ENCODE measurements at regions not wholly inside any gene's neighbourhood (a gene's known extent, or its start where the extent isn't known, plus 50 kb on each side); places are given as distances from the start of the nearest gene placed in this dataset.
"Not testable (repeated sequence)": the region's sequence is repeated elsewhere in the genome, so short reads cannot be mapped to it uniquely, and the experiment has no call there.

DNA sequence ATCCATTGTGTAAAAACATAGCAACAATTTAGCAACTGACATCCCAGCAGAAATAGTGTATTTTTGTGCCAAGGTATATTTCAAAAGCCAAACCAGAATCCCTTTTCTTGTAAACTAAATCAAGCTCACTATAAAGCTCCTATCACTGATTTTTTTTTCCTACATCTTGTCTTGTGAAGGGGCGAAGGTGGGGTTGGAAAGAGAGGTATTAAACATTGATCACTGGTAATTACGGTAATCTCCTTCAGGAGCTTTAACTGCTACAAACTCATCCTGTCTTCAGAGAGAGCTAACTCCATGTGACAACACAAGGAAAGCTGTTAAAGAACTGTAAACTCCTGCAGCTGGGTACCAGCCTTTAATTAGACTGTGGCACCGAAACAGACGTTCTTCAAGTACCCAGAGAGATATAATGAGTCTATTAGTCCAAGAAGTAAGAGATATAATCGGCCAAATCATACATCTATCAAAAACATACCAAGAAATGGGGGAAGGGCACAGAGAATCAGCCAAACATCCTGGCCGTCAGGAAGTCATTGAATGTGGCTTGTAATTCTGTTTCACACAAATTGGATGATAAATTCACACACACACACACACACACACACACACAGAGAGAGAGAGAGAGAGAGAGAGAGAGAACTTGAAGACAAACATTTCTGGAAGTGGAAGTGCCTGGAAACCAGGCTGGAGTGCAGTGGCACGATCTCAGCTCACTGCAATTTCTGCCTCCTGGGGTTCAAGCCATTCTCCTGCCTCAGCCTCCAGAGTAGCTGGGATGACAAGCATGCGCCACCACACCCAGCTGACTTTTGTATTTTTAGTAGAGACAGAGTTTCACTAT is 111.9 kb upstream of the PPARGC1A start:
- no peak for DNase-seq (ENCODE audit: low read depth)

- no peak for DNase-seq (ENCODE audit: low read depth)
Measured at GRCh38 chr4:24000470-24000831, 110.6 kb upstream of the PPARGC1A start.

- no peak for DNase-seq (ENCODE audit: low read depth)
Measured at GRCh38 chr4:23999714-24000469, 110.0 kb upstream of the PPARGC1A start.

DNA sequence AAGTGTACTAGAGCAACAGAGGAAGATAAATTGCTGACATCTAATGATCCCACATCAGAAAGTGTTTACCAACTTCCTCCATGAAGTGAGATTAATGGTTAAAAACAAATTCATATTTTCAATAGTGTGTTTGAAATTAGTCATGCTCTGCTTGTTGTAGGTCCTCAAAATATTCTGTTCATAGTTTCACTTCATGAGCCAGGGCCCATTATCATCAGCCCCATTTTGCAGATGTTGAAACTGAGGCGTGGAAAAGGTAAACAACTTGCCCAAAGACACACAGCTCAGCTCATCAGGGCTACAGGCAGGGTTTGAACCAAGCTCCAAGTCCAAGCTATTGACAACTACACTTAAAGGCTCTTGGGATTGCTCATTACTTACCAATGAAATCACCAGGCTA is 103.5 kb upstream of the PPARGC1A start:
- no peak for DNase-seq (ENCODE audit: low read depth)

DNA sequence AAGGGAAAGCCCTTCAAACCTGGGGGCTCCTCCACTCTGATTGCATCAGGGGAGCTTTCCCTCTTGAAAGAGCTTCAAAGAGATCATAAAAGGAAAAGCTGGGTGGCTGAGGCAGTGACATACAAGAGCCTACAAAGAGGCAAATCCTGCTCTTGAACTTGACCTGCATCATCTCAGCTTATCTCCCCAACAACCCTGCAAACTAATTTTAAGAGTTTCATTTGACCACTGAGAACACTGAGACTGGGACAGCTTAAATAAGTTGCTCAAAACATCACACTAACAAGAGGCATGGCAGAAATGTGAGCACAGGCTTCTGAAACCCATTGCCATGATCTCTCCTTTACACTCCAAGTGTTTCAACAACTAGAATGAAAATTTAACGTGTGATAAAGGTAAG is 101.6 kb upstream of the PPARGC1A start:
- DNase-seq (ENCODE audit: low read depth) = no peak

DNA sequence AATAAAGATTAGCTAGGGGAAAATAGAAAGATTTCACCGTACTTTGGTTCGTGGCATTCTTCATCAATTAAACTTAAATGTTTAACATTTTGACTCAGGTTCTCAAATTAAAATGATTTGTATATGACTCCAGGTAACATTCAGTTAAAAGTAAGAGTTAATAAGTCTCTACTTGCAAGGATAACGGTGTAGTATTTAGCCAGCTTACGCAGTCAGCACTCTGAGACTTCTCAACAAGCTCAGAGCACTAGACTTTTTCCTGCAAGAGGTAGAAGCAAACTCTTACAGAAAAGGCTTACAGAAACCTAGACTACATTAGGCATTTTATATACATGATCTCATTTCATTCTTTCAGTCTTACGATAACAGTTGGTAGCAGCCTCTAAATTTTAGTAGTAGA is 96.4 kb upstream of the PPARGC1A start:
- no peak for DNase-seq (ENCODE audit: low read depth)

GRCh38 chr4:23981328-23981727 is 91.5 kb upstream of the PPARGC1A start:
- DNase-seq (ENCODE audit: low read depth) = no peak

GRCh38 chr4:23979534-23979933 is 89.7 kb upstream of the PPARGC1A start:
- no peak for DNase-seq (ENCODE audit: low read depth)

- no peak for DNase-seq (ENCODE audit: low read depth)
Measured at GRCh38 chr4:23978002-23978401, 88.2 kb upstream of the PPARGC1A start.

DNA sequence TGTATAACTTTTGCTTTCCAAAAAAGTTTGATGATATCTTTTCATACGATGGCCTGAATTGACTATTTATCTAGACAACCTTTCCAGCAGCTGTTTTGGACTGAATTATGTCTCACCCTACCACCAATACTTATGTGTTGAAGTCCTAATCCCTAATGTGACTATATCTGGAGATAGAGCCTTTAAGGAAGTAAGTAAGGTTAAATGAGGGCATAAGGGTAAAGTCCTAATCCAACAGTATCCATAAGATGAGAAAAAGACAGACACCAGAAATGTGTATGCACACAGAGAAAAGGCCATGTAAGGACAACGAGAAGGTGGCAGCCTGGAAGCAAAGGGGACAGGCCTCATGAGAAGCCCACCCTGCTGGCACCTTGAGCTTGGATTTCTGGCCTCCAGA is 86.6 kb upstream of the PPARGC1A start:
- no peak for DNase-seq (ENCODE audit: low read depth)

- DNase-seq (ENCODE audit: low read depth) = no peak
Measured at GRCh38 chr4:23973308-23973855, 83.5 kb upstream of the PPARGC1A start.

DNA sequence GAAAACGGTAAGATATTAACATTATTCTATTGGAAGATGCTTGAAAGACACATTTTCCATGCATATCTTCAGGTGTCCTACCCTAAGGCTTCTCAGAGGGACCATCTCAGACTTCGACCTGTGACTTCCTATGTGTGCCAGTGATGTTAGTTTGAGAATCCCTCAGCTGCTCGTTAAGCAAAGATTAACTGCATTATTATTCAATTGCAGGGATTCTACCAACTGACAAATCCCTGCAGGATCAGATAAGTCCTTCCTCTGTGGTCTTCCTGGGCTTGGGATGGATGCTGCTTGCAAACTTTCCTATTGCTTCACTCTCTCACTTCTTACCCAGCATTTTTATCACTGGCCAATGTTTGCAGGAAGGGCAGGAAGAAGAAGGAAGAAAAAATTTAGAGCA is 83.0 kb upstream of the PPARGC1A start:
- no peak for DNase-seq (ENCODE audit: low read depth)

DNA sequence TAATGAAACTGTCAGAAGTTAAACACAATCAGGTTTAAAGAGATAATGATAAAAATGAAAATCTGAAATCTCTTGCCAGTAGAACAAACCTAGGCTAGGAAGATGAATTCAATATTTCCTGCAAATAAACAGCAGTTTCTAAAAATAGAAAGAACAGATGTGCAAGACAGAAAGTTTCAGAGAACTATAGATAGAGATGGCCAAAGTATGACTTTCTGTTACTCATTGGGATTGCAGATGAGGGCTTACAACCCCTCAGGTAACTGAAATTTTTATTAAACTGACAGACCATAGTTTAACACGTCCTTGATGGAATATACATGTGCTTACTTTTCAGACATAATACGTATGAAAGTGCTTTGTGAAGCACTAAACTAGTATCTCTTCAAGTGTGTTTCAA is 82.3 kb upstream of the PPARGC1A start:
- no peak for DNase-seq (ENCODE audit: low read depth)

- no peak for DNase-seq (ENCODE audit: low read depth)
Measured at GRCh38 chr4:23970201-23970850, 80.5 kb upstream of the PPARGC1A start.

- DNase-seq (ENCODE audit: low read depth) = no peak
Measured at GRCh38 chr4:23969635-23970145, 79.8 kb upstream of the PPARGC1A start.

- no peak for DNase-seq (ENCODE audit: low read depth)
Measured at GRCh38 chr4:23967281-23967680, 77.4 kb upstream of the PPARGC1A start.

- no peak for DNase-seq (ENCODE audit: low read depth)
Measured at GRCh38 chr4:23966725-23967124, 76.9 kb upstream of the PPARGC1A start.

- DNase-seq (ENCODE audit: low read depth) = no peak
Measured at GRCh38 chr4:23962462-23962861, 72.6 kb upstream of the PPARGC1A start.

GRCh38 chr4:23961395-23961794 is 71.5 kb upstream of the PPARGC1A start:
- DNase-seq (ENCODE audit: low read depth) = not testable (repeated sequence)

- DNase-seq (ENCODE audit: low read depth) = no peak
Measured at GRCh38 chr4:23959396-23960148, 69.7 kb upstream of the PPARGC1A start.

- no peak for DNase-seq (ENCODE audit: low read depth)
Measured at GRCh38 chr4:23958749-23959148, 68.9 kb upstream of the PPARGC1A start.

- no peak for DNase-seq (ENCODE audit: low read depth)
Measured at GRCh38 chr4:23957465-23957864, 67.6 kb upstream of the PPARGC1A start.

Measured in GM04503 (cell line).